Tibial nerve (tissue), 4 donors: ENCODE measurements at regions not wholly inside any gene's neighbourhood (a gene's known extent, or its start where the extent isn't known, plus 50 kb on each side); places are given as distances from the start of the nearest gene placed in this dataset.

Experiments used
- CTCF ChIP-seq, 5 experiments: fragments of 200-600 bp in 3 of 5; fragments of 450-650 bp in 2 of 5; sonication (generic) in 3 of 5; IDR thresholded peaks; one replicate each; pipeline ENCODE4 v1.5.1; 2016 to 2019; ENCODE audit warnings: antibody characterized with exemption in 5 of 5, mild to moderate bottlenecking in 3 of 5, moderate library complexity in 2 of 5
- EP300 ChIP-seq, 2 donors: sonication (generic); formaldehyde crosslinking; IDR thresholded peaks; one replicate each; pipeline ENCODE4 v1.6.1; 2017; ENCODE audit warnings: antibody characterized with exemption in 2 of 2, mild to moderate bottlenecking in 1 of 2
- POLR2A ChIP-seq, 2 donors: fragments of 450-650 bp; IDR thresholded peaks; one replicate each; pipeline ENCODE4 v1.6.1; 2017; ENCODE audit warnings: antibody characterized with exemption in 2 of 2, mild to moderate bottlenecking in 2 of 2, moderate library complexity in 2 of 2

- TF ChIP-seq CTCF (IDR thresholded peaks at IDR 0.05): no peak
- TF ChIP-seq POLR2A (IDR thresholded peaks at IDR 0.05): no peak
- no peak for TF ChIP-seq EP300 (IDR thresholded peaks at IDR 0.05)
Observed at GRCh38 chr13:39224671-39225240, 186.5 kb downstream of the NHLRC3 start.
